ENCODE measurements at regions not wholly inside any gene's neighbourhood (a gene's known extent, or its start where the extent isn't known, plus 50 kb on each side); places are given as distances from the start of the nearest gene placed in this dataset.
A peak's percentile ranks its signal among the peaks of the same experiment; 100 is the strongest.

DNA sequence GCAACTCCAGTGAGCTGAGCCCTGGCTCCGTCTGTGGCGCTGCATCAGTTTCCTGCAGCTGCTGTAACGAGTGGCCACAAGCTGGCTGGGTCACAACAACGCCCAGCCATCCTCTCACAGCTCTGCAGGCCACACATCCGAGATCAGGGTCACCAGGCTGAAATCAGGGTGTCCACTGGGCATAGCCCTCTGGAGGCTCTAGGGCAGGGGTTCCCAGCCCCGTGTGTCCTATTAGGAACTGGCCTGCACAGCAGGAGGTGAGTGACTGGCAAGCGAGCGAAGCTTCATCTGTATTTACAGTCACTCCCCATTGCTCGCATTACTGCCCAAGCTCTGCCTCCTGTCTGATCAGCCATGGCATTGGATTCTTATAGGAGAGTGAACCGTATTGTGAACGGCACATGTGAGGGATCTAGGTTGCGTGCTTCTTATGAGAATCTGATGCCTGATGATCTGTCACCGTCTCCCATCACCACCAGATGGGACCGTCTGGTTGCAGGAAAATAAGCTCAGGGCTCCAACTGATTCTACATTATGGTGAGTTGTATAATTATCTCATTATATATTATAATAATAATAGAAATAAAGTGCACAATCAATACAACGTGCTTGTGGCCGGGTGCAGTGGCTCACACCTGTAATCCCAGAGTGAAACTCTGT lies 176.5 kb downstream of the SEC14L1 start:
- 96% methylated on average over 14 of the region's 16 CpGs for WGBS
- H3K4me1 ChIP-seq: peaks cover 33 to 82% (median 63%) of the 10 kb centered on the region in 4 donors
- TF ChIP-seq POLR2AphosphoS5 (IDR thresholded peaks at IDR 0.05): no peak
- TF ChIP-seq, protein P1, sequence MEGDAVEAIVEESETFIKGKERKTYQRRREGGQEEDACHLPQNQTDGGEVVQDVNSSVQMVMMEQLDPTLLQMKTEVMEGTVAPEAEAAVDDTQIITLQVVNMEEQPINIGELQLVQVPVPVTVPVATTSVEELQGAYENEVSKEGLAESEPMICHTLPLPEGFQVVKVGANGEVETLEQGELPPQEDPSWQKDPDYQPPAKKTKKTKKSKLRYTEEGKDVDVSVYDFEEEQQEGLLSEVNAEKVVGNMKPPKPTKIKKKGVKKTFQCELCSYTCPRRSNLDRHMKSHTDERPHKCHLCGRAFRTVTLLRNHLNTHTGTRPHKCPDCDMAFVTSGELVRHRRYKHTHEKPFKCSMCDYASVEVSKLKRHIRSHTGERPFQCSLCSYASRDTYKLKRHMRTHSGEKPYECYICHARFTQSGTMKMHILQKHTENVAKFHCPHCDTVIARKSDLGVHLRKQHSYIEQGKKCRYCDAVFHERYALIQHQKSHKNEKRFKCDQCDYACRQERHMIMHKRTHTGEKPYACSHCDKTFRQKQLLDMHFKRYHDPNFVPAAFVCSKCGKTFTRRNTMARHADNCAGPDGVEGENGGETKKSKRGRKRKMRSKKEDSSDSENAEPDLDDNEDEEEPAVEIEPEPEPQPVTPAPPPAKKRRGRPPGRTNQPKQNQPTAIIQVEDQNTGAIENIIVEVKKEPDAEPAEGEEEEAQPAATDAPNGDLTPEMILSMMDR (IDR thresholded peaks at IDR 0.05): no peak
- intact Hi-C loops (cut with DNase I): no loop called here
- no peak for DNase-seq (ENCODE audit: extremely low spot score)
- H3K36me3 ChIP-seq: no peaks in the 10 kb centered on the region
- no peaks in the 10 kb centered on the region for H3K9me3 ChIP-seq
- no peaks in the 10 kb centered on the region for H3K27me3 ChIP-seq
- no peak overlapping the region for H3K4me3 ChIP-seq
- no peak overlapping the region for H3K27ac ChIP-seq (replicated peaks in 1 of 4)

DNA sequence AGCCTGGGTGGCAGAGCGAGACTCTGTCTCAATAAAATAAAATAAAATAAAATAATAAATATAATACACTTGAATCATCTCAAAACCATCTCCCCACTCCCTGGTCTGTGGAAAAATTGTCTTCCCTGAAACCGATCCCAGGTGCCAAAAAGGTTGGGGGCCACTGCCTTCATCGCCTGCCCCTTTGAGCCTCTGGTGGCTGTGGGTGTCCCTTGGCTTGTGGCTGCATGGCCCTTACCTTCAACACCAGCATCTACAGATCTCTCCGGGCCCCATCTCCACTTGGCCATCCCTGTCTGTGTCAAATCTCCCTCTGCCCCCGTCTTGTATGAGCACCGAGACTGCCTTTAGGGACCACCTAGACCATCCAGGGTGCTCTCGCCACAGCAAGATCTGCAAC lies 177.3 kb downstream of the SEC14L1 start:
- DNase-seq (ENCODE audit: extremely low spot score): no peak
- Histone ChIP-seq H3K9me3 (no peaks in the 10 kb centered on the region), H3K27ac (replicated peaks in 1 of 4) (peak overlapping the region in 1 of 4 donors; percentile 96), H3K4me3 (no peak overlapping the region), H3K27me3 (no peaks in the 10 kb centered on the region), H3K36me3 (no peaks in the 10 kb centered on the region), H3K4me1 (peaks cover 37 to 82% (median 68%) of the 10 kb centered on the region in 4 donors)
- intact Hi-C loops (cut with DNase I): no loop called here
- TF ChIP-seq, protein P1 (IDR thresholded peaks at IDR 0.05): no peak
- TF ChIP-seq POLR2A (IDR thresholded peaks at IDR 0.05; ENCODE audit: low read depth) (no peak), POLR2AphosphoS5 (IDR thresholded peaks at IDR 0.05) (no peak), EP300 (IDR thresholded peaks at IDR 0.05) (no peak)
- WGBS: 98% methylated on average over 7 of the region's 7 CpGs

DNA sequence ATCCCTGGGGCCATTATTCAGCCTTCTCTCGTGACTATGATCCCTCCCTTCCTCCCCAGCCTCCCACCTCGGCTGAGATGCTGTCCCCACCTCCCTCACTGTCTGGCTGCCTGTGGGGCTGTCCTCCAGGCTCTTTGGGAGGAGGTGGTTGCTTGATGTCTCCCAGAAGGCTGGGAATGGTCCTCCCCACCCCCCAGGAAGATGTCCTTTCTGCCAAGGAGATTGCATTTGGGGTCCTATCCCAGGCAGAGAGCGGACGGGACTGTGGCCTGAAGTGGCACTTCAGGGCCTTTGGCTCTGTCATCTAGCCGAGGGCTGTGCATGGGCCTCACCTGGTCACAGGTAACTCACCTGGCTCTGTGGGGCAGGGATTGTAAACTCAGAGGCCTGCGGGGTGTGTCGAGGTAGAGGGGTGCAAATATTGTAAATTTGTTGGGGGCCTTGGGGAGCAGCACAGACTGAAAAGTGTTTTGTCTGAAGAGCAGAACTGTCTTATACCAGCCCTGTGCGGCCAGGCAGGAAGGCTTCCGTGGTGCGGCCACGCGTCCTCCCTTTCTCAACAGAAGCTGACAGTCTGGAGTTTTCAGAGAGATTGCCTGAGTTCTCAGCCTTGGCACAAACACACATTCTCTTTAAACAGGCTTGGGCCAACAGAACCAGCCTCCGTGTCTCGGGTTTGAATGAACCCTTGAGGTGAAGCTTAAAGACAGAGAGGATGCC lies 177.9 kb downstream of the SEC14L1 start:
- intact Hi-C loops (cut with DNase I): no loop called here
- TF ChIP-seq EP300 (IDR thresholded peaks at IDR 0.05): no peak
- TF ChIP-seq, protein P1 (IDR thresholded peaks at IDR 0.05): no peak
- TF ChIP-seq POLR2A (IDR thresholded peaks at IDR 0.05; ENCODE audit: low read depth): no peak
- TF ChIP-seq POLR2AphosphoS5 (IDR thresholded peaks at IDR 0.05): no peak
- peaks cover 37 to 82% (median 68%) of the 10 kb centered on the region in 4 donors for H3K4me1 ChIP-seq
- H3K27me3 ChIP-seq: no peaks in the 10 kb centered on the region
- WGBS: 58% methylated on average over 10 of the region's 14 CpGs
- H3K27ac ChIP-seq (replicated peaks in 1 of 4): peak overlapping the region; percentile 90 to 96 (median 92)
- no peak for DNase-seq (ENCODE audit: extremely low spot score)
- peak overlapping the region; percentile 48 to 59 (median 56) for H3K4me3 ChIP-seq
- H3K9me3 ChIP-seq: no peaks in the 10 kb centered on the region
- H3K36me3 ChIP-seq: no peaks in the 10 kb centered on the region

DNA sequence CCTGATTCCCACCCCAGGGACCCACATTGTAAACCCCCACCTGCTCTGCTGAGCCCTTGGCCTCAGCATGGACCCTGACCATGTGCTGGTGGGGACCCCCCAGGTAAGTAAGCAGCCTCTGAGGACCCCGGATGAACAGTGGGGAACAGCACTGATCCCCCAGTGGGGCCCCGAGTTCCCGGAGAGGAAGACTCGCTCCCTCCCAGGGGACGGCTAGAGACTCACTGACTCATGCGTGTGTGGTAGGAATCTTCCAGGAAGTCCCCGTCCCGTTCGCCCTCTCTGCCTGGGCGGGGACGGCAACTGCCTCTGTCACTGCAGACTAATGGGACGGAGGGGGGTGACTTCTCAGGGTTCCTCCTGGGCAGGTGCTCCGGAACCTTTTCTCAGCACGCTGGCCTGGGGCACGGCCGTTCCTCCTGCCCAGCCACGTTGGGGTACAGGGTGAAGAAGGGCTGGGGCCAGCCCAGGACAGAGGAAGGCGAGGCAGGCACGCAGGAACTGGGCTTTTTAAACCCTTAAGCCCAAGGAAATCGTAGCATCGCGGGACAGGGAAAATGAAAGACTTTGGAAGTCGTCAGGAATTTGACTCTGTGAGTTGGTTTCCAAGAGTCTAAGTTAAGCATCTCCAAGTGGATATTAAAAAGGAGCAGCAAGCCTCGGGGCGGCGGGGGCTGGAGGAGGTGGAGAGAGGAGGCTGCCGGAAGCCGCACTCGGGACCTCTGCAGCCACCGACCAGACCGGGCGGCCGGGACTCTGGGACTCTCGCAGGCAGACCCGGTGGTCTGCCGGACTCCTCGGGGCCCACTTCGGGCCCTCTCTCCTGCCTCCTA lies 178.7 kb downstream of the SEC14L1 start:
- H3K27me3 ChIP-seq: no peaks in the 10 kb centered on the region
- H3K27ac ChIP-seq (replicated peaks in 1 of 4): peak overlapping the region; percentile 90 to 96 (median 92)
- H3K4me3 ChIP-seq: peak overlapping the region; percentile 48 to 59 (median 56)
- H3K36me3 ChIP-seq: no peaks in the 10 kb centered on the region
- intact Hi-C loops (cut with DNase I): no loop called here
- H3K4me1 ChIP-seq: peaks cover 44 to 82% (median 73%) of the 10 kb centered on the region in 4 donors
- TF ChIP-seq, protein P1 (IDR thresholded peaks at IDR 0.05): no peak
- no peak for TF ChIP-seq EP300 (IDR thresholded peaks at IDR 0.05)
- TF ChIP-seq POLR2A (IDR thresholded peaks at IDR 0.05; ENCODE audit: low read depth): peak; percentile 52
- peak; percentile 82 to 90 for TF ChIP-seq POLR2AphosphoS5 (IDR thresholded peaks at IDR 0.05)
- H3K9me3 ChIP-seq: no peaks in the 10 kb centered on the region
- 46% methylated on average over 34 of the region's 38 CpGs for WGBS
- DNase-seq (ENCODE audit: extremely low spot score): peak; percentile 96
